ENCODE measurements at regions not wholly inside any gene's neighbourhood (a gene's known extent, or its start where the extent isn't known, plus 50 kb on each side); places are given as distances from the start of the nearest gene placed in this dataset.

GRCh38 chr2:17429130-17429529, 89.1 kb downstream of the RAD51AP2 start:
- TF ChIP-seq POLR2A (IDR thresholded peaks at IDR 0.05; ENCODE audit: low read depth, low read length) (no peak), TAF1 (IDR thresholded peaks at IDR 0.05; ENCODE audit: low read depth, low read length) (no peak), POLR2AphosphoS5 (IDR thresholded peaks at IDR 0.05; ENCODE audit: low read depth, low read length) (no peak), PAX5 (IDR thresholded peaks at IDR 0.05; ENCODE audit: insufficient read depth, low read length, severe bottlenecking) (no peak), SPI1 (IDR thresholded peaks at IDR 0.05; ENCODE audit: low read depth, low read length) (no peak), POU2F2 (IDR thresholded peaks at IDR 0.05; ENCODE audit: low read depth, low read length) (no peak)
